ENCODE measurements at regions not wholly inside any gene's neighbourhood (a gene's known extent, or its start where the extent isn't known, plus 50 kb on each side); places are given as distances from the start of the nearest gene placed in this dataset.

DNA sequence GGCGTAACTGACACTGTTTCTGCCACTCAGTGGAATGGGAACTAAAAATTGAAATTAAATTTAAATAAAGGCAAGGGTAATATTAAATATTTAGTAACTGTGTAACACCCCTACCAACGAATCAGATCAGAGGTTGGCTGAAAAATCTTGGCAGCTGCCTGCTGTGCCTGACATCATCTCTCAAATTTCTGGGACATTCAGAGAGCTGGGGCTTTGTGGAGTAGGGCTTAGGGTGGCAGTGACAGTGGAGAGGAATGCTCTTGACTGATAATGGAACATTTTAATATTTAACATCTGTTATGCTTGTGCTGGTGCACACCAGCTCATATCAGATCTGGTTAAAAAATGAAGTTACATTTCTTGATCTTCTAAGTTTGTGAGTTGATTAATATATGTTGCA, 62.2 kb downstream of the RFPL4B start:
- TF ChIP-seq CTCF (IDR thresholded peaks at IDR 0.05) (no peak), POLR2A (IDR thresholded peaks at IDR 0.05) (no peak)
